HG03354 (cell line): ENCODE measurements at regions not wholly inside any gene's neighbourhood (a gene's known extent, or its start where the extent isn't known, plus 50 kb on each side); places are given as distances from the start of the nearest gene placed in this dataset.
"Not testable (repeated sequence)": the region's sequence is repeated elsewhere in the genome, so short reads cannot be mapped to it uniquely, and the experiment has no call there.

ENCODE experiments used
- ATAC-seq: cut with Tn5 transposase; IDR thresholded peaks from one replicate; pipeline ENCODE4 v1.9.1; 2021; ENCODE audit warnings: mild to moderate bottlenecking; ENCODE audit not compliant: unreplicated experiment, poor library complexity, severe bottlenecking

GRCh38 chr14:46596236-46596635, 55.3 kb downstream of the RPL10L start:
- no peak for ATAC-seq

DNA sequence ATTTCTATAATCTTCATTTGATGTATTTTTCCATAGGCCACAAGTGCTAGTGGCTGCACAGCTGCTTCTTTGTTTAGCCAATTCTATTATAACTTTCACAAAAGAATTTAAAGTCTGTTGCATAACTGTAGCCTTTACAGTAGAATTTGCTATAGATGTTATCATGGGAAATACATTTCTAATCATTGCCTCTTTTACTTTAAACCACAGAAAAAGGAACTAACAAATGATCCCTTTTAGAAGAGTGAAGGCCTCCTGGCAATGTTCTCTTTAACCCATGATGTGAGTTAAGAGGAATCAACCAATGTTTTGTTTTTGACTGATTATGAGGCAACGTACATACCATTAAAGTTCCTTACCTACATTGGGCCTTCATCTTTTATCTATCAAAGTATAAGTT, 68.8 kb downstream of the RPL10L start:
- no peak for ATAC-seq

- ATAC-seq = no peak
Observed at GRCh38 chr14:46581036-46581671, 70.4 kb downstream of the RPL10L start.

GRCh38 chr14:46574978-46575375, 76.6 kb downstream of the RPL10L start:
- ATAC-seq = no peak

DNA sequence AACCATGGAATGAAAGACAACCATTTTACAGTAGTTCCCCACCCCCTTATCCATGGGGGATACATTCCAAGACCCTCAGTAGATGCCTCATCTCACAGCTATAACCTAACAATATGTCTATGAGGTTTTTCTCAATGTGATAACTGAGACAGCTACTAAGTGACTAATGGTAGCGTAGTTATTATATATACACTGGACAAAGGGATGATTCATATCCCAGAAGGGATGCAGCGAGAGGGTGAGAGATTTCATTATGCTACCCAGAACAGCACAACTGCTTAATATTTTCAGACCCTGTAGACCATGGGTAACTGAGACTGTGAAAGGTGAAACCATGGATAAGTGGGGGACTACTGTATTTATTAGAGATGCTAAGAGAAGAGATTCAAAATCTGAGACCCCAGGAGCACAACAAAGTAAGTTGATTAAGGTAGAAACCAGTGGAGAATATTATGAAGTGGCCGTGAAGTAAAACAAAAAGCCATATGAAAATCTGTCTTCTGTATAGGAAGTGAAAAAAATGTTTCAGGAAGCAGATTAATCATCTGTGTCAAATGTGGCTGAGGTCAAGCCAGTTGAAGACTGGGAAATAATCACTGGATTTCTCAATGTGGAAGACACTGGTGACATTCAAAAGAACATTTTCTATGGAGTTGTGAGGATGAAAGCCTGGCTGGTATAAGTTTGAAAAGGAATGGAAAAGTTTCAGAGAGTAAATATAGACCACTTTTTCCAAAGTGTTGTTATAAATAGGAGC, 77.2 kb downstream of the RPL10L start:
- ATAC-seq = no peak

DNA sequence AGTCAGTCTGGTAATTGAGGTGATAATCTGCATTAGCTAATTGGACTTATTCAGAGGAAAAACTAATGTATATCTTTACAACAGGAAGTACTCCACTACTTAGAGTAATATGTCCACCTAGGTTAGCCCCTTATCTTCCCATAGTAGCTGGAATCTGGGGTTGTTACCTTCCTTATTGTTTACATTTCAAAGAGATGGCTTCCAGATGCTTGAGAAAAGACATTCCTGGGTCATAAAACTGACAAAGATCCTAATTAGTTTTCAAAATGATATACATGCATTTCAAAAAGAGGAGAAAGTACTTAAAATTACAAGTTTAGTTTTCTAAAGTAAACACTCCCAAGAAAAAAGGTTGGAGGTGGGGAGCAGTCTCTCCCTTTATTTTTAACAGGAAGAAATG, 78.1 kb downstream of the RPL10L start:
- no peak for ATAC-seq

GRCh38 chr14:46571970-46572369, 79.6 kb downstream of the RPL10L start:
- ATAC-seq = no peak

DNA sequence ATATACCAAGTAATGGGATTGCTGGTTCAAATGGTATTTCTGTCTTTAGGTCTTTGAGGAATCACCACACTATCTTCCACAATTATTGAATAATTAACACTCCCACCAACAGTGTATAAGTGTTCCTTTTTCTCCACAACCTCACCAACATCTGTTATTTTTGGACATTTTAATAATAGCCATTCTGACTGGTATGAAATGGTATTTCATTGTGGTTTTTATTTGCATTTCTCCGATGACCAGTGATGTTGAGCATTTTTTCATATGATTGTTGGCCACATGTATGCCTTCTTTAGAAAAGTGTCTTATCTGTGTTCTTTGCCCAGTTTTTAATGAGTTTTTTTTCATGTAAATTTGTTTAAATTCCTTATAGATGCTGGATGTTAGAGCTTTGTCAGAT, 83.4 kb downstream of the RPL10L start:
- ATAC-seq = not testable (repeated sequence)

GRCh38 chr14:46550836-46551235, 100.7 kb downstream of the RPL10L start:
- ATAC-seq = no peak

GRCh38 chr14:46540986-46541385, 110.6 kb downstream of the RPL10L start:
- no peak for ATAC-seq

- no peak for ATAC-seq
Observed at GRCh38 chr14:46519121-46519520, 132.5 kb downstream of the RPL10L start.

DNA sequence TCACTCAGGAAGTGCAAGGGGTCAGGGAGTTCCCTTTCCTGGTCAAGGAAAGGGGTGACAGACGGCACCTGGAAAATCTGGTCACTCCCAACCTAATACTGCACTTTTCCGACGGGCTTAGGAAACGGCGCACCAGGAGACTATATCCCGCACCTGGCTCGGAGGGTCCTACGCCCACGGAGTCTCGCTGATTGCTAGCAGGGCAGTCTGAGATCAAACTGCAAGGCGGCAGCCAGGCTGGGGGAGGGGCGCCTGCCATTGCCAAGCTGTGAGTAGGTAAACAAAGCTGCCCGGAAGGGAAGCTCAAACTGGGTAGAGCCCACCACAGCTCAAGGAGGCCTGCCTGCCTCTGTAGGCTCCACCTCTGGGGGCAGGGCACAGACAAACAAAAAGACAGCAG, 142.8 kb downstream of the RPL10L start:
- not testable (repeated sequence) for ATAC-seq

GRCh38 chr14:46499521-46499920, 152.1 kb downstream of the RPL10L start:
- no peak for ATAC-seq

DNA sequence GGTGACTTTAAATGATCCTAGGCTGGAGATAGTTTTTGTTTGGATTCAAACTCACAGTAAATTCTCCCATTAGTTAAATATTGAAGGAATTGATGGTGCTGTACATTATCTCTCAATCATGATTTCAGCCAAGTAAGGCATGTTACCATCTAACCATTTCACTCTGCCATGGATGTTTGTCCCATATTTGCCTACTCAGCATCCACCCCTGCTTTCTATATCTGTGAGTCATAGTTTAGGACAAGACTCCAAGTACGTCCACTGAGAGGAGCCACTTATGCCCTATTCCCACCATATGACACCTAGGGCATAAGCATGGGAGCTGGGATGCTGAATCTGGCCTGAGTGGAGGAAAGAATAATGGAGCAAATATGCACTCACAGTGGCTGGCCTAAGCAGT, 155.2 kb downstream of the RPL10L start:
- no peak for ATAC-seq

DNA sequence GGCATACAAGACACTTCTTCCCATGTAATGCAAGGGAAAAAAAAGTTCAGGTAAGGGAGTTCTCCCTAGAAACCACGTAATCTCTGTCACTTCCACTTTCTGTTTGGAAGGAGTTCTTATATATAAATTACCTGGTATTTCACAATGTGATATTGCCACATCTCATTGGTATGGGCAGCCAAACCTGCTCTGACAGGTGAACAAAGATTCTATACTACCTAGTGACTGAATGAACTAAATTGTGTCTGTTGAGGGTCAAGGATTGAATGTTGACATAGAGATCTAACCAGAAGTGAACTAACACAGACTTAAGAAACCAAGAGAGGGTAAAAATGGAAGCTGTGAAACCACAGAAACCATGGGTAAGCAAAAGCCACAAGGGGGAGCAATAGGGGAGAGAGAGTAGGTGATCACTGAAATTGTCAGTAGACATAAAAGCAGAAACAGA, 161.3 kb downstream of the RPL10L start:
- ATAC-seq = peak; percentile 95

DNA sequence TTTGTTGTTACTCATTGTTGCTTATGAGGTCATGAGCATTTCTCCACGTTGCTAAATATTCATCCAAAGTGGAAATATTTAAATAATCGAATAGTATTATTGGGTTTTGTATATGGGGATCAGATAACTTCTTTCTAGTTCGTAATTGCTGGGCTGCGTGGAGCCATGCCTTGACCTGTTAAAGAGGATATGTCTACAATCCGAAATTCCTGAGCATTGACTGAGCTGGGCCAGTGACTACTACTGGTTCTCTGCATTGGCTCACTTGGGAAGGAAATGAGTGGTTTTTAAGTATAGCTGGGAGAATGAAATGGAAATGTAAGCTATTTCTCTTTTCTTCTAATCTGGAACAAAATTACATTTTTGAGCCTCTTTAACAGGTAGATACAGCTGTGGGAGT, 163.2 kb downstream of the RPL10L start:
- ATAC-seq = no peak

DNA sequence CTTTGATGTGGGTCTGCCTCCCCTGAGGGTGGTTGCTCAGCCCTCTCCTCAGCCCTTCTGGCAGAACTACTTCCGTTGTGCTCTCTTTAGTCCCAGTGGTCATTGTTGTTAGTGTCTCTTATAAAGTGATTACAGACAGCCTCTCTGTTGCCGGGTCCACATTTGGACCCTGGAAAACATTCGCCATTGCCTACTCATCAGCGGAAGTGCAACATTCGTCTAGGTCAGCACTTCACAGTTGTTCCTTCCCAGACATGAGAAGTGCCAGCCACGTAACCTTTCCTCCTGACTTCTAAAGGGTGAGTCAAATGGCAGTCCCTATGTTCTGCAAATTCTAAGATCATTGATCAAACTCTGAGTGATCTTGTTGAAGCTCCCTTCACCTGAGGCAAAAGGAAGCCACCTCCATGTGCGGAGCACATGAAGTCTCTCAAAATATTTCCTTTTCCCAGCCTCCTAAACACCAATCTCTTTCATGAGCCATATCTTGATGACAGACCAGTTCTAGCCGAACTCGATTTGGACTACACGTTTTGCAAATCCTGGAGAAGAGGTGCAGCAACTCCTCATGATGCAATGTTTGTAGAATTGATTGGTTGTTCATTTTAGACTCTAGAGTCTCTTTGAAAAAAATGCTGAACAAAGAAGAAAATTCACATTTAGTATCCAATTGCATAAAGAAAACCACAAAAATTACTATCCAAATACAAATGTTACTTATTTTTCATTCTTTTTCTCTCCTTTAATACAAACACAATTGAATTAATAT, 163.8 kb downstream of the RPL10L start:
- no peak for ATAC-seq

- ATAC-seq = no peak
Observed at GRCh38 chr14:46482200-46482599, 169.4 kb downstream of the RPL10L start.

GRCh38 chr14:46480817-46481216, 170.8 kb downstream of the RPL10L start:
- ATAC-seq = no peak

DNA sequence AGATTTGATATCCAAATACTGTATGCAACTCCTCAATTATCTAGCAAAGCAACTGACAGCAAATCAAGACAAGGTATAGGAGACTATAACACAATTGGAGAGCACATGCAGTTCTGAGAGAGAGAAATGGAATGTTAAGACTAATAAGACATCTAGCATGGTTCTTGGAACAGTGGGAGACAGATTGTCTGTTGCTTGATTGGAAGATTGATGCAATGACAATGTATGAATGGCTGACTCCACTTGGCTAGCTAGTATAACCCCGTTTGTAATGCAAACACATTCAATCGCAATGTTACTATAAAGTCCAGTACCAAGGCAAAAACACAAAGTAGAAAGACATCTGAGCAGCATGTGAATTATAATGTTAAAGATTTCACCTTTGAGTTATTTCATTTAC, 179.3 kb downstream of the RPL10L start:
- ATAC-seq = no peak

- no peak for ATAC-seq
Observed at GRCh38 chr14:46464341-46464740, 187.2 kb downstream of the RPL10L start.
